Hypothalamus (tissue), 51 donors: ENCODE measurements at regions not wholly inside any gene's neighbourhood (a gene's known extent, or its start where the extent isn't known, plus 50 kb on each side); places are given as distances from the start of the nearest gene placed in this dataset.

Experiments used
- DNase-seq, 51 donors: peaks; one replicate each; lab custom pipeline; 2025; lab: John Stamatoyannopoulos, UW

DNA sequence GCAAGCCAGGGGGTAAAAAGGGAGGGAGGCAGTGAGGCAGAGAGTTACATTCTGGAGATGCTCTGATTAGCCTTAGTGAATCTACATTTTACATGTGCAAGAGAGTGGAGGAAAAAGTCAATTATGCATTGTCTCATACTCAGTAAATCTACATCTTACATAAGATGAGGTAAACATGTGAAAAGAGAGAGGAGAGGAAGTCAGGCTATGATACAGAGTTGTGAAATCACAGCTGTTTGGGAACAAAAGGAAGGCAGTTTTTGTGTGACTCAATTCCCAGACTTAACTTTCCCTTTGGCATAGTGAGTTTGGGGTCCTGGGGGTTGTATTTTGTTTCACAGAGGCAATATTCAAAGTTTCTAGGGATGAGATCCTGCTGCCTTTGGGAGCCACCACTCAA lies 67.8 kb downstream of the GP2 start:
- DNase-seq = no peak

DNA sequence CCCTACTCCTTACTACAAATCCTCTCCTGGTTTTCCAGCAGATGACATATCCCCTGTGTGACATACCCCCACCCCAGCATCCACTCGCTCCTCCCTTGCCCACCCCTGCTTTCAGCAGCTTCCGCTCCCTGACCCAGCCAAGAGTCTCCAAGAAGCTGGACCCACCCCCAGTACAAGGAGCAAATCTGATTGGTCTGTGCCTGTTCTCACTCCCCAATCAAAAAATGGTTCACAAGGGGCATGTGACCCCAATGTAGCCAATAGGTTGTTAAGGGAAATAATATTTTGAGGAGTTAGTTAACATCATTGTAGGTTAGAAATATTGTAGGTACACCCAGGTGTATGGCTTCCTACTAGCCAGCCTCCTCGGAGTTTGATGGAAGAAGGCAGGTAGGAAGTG lies 70.1 kb downstream of the GP2 start:
- no peak for DNase-seq

DNA sequence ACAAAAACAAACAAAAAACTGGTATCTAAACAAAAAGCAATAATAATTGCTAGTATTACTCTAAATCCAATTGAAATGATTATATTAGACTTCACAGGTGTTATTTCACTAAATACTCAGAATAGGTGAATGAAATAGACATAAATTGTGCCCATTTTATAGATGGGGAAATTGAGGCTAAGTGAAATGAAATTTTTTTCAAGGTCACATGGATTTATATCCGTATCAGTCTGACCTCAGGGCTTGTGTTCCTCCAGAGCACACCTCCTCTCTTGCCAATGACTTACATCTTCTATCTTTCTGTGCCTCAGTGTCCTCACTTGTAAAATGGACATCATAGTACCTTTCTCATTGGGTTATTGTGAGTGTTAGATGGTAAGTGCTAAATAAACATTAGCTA lies 72.3 kb downstream of the GP2 start:
- DNase-seq = no peak

DNA sequence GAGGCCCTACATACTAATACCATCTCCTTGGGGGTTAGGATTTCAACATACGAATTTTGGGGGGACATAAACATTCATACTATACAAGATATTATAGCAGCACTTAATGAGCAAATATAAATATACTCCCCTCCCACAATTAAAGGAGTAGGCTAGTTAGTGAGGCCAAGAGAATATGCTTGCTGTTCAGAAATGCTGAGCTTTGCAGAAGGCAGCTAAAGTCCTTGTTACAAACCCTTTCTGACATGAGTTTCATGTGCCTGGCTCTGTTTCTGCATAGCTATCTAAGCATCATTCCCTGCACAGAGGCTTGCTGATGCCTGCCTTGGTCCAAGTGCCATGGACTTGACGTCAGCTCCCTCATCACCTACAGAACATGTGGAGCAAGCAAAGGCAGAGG lies 73.5 kb downstream of the GP2 start:
- DNase-seq = no peak

DNA sequence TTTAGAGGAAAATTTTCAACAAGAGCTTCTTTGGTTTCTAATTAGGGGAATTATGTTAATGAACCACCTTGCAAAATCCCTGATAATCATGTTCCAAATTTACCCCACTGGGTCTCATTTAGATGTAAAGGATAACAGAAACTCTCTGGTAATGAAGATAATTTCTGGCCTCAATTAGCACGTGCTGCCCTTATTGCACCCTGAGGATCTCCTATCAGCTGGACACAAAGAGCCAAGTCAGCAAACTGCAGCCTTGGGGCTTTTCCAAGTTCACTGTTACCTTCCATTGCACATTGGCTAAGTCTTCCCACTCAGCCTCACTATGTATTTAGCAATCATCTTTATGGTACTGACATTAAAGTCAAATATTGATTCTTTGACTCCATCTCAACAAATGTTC lies 78.1 kb downstream of the GP2 start:
- DNase-seq = no peak

DNA sequence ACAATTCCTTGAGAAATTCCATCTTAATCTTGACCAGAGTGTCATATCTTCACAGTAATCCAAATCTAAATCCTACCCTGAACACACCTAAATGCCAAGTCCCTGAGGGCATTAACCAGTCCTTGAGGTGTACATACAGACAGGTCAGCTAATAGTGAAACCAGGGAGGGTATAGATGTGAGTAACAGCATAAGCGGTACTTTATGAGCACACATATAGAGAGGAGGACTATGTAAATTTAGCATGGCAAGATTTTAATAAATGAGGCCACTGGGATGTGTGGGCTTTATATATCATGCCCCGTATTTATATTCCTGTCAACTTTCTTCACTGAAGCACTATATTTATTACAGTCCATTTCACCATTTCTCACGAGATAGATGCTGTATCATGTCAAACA lies 80.2 kb downstream of the GP2 start:
- DNase-seq = no peak

DNA sequence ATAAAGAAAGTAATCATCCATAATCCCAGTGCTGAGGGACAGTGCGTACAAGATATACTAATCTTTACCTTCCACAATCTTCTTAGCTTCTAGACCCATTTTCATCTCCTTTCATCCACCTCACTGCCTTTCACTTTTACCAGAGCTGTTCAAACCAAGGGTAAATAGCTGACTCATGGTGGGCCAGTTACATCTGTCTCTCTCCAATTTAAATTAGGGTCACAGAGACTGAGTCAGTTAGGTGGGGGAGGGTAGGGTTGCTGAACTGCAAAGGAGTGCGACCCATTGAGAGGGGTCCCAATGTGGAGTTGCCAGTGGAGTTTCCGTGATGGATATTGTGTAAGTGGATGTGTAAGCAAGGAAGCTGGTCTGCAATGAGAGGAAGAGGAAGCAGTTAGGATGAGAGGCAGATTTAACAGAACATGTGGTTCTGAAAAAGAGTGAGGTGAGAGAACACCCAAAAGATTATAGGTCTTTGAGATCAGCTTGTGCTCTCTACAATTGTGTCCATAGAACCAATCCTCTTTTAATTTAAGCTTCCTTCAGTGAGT lies 83.5 kb downstream of the GP2 start:
- no peak for DNase-seq

DNA sequence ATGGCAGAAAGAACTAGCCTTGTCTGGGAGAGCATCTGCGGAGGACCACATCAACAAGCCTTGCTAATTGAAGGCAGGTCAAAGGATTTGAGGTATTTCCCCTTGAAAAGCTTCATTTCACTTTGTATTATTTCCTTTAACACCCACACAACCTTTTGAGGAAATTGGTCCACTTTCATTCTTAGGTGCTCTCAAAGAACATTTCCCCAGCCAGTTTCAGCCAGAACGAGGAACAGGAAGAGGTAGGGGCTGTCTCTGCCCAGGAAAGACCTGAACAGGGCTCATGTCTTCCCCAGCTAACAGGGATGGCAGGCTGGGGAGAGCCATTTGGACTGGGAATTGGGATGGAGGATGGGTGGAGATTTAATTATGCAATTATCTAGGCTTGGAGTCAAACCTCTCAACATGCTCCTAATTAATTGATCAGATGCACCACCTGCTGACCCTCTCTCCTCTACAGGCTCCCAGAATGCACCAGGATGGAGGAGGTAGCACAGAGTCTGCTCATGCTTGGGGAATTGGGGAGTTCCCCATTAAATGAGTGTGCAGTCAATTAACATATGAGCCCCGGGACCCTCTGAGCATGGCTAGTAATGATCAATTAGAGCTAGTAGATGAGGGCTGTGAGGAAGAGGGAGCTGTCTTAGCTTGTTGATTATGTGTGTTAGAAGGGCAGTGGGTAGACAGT lies 84.6 kb downstream of the GP2 start:
- DNase-seq = no peak

DNA sequence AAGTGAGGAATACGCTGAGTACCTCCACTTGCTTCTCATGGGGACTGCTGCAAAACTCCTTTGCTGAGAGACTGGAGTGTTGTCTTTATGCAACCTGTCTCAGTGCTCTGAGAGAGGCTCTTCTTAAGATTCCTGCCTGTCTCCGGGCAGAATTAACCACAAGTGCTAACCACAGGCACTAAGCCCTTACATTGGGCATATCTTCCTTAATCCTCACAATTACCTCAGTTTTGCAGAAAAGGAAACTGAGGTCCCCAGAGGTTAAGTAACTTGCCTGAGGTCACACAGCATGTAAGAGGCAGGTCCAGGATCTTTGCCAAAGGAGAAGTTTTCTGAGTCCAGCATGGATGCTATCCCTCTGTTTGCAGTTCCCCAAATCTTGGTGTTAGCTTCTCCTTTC lies 86.0 kb downstream of the GP2 start:
- DNase-seq = no peak

DNA sequence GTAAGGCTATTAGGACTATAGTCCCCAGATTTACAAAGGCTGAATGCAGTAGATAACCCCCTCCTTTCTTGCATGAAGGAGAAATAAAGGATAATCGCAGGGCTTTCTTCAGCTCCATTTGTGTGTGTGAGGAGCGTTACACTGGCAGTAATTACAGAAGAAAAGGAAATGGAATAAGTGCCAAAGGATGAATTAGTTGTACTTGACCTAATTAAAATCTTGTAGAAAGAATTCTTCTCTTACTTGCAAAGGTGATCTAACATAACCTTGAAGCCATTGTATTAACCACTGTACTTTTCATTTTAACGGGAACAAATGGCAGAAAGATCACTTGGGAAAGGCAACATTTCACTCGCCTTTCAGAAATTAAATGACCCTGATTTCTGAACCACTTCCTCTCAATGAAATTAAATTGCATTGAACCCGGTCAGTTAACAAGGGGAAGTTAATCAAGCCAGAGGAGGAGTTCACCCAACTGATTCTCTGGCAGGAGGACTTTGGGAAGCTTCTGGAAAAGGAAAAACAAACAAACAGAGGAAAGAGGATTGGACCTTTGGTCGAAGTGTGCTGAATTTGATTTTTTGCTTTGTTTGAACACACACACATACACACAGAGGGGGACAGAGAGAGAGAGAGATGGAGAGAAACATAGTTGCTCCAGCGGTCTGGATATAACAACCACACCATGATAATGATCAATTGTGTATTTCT lies 90.6 kb downstream of the GP2 start:
- no peak for DNase-seq

DNA sequence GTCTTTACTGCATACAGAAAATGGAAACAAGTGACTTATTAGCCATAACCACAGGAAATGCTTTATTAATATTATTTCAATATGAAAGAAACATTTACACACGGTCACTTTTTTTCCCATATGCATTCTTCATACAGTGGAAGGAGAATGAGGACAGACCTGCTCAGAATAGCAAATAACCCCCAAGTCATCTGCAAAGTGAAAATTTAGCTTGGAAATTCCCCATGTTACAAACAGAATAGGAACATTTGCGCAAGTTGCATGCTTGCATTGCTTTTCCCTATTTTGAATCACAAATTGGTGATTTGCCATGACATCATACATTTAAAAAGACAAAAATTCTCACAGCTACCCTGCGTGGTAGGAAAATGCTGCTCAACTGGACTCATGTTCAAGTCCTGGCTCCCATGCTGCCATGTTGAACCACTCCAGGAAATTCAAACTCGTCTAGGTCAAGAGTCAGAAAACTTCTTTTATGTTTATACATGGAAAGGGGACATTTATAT lies 102.0 kb downstream of the GP2 start:
- no peak for DNase-seq

DNA sequence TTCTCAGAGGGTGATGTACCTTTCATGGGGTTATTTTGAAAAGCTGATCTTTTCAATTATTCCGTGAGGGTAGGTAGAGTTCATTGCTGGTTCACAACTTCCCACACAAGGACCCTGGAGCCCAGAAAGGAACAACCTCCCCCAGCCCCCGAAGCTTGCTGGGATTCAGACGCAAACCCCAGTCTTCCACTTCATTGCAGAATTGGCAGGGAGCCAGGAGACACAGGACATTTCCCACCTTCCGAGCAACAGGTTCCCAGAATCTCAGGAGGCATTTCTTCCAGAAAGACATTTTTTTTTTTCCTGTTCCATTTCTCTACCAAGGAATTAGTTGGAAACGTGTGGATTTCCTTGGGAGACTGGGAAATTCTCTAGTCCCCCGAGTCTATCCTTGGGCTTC lies 106.1 kb downstream of the GP2 start:
- peak in 1 of 51 donors; percentile 2 for DNase-seq

DNA sequence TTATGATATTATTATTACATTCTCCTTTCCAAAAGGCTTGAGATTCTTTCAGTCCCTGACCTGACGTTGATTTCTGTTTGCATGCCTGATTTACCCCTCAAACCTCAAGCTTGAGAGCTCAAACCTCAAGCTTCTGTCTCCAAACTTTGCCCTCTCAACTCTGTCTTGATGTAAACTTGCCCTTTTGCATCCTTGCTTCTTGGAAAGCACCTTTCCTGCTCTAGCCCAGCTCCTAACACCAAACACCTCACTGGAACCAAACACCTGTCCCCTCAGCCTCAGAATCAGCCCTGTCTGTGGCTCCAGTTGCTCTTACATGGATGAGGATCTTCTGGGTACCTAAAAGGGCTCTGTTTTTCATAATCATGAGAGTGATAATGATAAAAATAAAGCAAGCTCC lies 109.2 kb downstream of the GP2 start:
- DNase-seq = no peak

DNA sequence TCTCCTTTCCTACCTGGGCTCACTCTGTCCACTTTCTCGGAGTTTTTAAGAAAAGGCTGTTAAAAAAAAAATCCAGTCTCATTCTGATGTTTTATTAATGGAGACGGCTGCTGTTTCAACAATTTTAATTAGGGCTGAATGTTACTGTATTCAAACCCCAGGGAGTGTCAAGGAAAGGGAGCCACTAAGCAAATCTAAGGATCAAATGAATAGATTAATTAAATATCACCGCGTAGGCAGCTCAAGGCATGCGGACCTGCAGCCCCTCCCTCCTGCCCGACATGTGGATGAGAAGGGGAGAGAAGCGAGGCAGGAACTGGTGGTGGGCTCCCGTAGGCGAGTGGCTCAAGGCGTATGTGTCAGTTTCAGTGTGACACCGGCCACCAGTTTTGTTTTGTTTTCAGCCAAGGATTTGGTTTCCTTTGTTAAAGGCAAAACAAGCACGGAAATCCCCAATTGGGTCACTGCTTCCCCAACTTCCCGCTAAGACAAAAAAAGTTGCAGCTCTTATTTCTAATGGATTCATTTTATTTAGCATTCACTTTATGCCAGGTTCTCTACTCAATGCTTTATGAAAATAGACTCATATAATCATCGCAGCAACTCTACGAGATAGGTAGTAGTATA lies 110.6 kb downstream of the GP2 start:
- DNase-seq = no peak

DNA sequence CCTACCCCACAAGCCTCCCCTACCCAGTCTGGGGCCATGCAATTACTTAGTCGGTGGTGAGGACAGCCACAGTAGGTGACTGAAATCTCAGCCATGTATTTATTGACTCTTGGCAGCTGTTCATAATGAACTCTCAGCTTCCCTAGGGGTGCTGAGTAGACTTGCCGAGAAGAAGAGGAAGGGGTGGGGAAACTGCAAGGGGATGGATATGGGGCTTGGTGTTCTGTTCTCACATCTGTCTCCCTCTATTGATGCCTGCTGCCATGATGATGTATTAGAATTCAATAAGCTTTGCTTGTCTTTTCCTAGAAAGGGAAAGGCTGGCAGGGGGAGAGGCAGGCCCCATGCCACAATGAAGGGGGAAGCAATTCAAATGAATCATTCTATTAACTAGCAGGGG lies 112.9 kb downstream of the GP2 start:
- no peak for DNase-seq

DNA sequence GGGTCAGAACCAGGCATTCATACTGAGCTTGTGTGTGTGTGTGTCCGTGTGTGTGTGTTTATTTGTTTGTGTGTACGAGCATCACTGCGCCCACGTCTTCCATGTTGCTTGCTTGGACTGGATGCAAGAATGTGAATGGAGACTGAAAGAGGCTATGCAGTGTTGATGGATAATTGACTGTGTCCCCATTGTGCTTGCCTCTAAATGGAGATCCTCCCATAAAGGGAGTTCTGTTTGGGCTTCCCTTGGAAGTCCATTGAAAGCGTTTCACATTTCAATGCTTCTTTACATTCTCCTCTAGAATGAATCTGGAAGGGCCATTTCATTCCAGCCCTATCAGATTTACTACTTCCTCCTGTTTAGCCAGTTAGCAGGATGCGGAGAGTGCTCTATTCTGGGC lies 124.0 kb downstream of the GP2 start:
- peak in 1 of 51 donors; percentile 2 for DNase-seq

DNA sequence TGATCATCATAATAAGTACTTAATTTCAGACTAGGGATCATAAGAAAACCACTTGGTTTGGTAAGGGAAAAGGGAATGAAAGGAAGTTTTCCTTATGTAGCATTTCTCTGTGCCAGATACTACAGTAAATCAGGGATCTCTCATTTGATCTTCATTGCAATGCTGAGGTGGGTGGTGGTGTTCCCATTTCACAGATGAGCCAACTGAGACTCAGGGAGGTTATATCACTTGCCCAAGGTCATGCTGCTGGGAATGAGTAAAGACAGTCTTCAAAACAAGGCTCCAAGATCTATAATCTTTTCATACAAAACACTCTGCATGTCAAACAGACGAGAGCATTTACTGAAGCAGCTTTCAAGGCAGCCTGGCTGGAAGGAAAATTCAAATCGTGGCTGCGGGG lies 124.6 kb downstream of the GP2 start:
- no peak for DNase-seq

DNA sequence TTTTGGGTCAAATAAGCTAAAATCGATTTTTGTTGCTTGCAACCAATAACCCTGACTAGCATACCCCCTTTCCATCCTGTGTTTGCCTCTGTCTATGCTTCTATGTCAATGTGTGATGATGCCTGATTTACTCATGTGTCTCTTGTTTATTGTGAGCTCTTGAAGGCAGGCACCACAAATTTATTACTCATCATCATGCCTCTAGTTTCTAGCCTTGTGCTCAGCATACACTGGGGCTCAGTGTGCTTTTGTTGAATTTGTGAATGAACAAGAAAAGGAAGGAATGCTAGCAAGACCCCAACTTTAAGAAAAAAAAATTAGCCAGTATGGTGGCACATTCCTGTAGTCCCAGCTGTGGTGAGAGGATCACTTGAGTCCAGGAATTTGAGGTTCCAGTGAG lies 119.1 kb upstream of the GPR139 start:
- no peak for DNase-seq

DNA sequence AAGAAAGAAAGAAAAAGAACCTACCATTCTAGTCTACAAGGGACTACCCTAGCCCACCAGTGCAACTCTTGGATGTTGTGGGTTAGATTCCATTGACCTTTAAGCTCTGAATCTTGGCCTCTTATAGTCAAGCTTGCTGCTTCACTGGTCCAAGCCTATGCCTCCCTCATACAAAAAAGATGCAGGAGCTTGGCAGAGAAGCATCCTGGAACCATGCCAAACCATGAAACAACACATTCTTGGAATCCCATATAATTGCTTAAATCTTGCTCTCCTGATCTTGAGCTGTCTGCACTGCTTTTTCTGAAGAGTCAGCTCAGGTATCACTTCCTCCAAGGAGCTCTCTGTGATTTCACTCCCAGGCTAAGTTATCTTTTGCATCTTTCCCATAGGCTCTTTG lies 117.9 kb upstream of the GPR139 start:
- no peak for DNase-seq

DNA sequence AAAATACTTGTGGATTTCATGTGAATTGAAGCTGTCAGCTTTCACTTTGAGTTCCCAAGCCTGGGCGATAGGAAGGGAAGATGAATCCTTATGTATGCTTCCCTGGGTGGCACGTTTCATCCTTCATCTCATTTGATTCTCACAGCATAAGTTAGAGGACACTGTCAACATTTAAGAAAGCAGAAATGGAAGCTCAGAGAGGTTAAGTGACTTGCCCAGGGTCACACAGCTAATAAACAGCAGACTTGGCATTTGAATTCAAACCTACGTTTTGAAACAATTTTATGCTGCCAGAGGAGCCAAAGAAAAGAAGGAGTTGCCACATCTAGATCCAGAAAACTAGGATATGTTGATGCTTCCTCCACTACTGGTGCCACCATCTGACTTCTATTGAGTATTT lies 108.3 kb upstream of the GPR139 start:
- DNase-seq = no peak

DNA sequence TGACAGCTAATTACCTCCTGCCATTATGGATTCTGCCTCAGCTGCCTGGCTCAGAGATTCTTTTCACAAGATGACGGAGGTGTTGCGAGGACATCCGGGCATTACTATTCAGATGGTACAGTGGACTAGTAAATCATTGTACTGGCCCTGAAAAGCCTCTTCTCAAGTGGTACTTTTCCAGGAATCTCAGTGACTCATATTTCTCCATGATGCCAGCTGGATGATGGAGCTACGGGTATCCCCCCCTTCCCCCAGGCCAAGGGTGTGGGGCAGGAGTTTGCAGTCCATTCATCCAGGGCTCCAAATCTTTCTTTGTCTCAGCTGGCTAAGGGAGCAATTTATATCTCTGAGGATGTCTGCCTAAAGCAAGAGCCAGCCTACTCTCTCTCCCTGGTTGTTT lies 107.7 kb upstream of the GPR139 start:
- DNase-seq = peak in 2 of 51 donors; percentile 2 to 12

DNA sequence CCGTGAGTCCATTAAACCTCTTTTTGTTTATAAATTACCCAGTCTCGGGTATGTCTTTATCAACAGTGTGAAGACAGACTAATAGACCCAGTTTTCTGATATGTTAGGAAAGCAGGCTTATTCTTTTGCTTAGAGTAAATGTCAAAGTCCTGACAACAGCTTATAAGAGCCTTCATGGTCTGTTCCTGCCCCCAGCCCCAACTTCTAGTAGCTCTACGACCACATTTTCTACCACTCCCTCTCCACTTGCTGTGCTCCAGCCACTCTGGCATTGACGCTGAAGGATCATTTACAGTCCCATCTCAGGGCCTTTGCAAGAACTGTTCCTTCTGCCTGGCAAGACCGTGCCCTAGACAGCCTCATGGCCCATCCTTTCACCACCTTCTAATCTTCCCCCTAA lies 104.6 kb upstream of the GPR139 start:
- no peak for DNase-seq
